HG02884 (cell line): ENCODE measurements at regions not wholly inside any gene's neighbourhood (a gene's known extent, or its start where the extent isn't known, plus 50 kb on each side); places are given as distances from the start of the nearest gene placed in this dataset.
"Not testable (repeated sequence)": the region's sequence is repeated elsewhere in the genome, so short reads cannot be mapped to it uniquely, and the experiment has no call there.

Experiments used
- ATAC-seq: cut with Tn5 transposase; IDR thresholded peaks from one replicate; pipeline ENCODE4 v1.9.1; 2021; ENCODE audit warnings: mild to moderate bottlenecking, moderate library complexity; ENCODE audit not compliant: unreplicated experiment

DNA sequence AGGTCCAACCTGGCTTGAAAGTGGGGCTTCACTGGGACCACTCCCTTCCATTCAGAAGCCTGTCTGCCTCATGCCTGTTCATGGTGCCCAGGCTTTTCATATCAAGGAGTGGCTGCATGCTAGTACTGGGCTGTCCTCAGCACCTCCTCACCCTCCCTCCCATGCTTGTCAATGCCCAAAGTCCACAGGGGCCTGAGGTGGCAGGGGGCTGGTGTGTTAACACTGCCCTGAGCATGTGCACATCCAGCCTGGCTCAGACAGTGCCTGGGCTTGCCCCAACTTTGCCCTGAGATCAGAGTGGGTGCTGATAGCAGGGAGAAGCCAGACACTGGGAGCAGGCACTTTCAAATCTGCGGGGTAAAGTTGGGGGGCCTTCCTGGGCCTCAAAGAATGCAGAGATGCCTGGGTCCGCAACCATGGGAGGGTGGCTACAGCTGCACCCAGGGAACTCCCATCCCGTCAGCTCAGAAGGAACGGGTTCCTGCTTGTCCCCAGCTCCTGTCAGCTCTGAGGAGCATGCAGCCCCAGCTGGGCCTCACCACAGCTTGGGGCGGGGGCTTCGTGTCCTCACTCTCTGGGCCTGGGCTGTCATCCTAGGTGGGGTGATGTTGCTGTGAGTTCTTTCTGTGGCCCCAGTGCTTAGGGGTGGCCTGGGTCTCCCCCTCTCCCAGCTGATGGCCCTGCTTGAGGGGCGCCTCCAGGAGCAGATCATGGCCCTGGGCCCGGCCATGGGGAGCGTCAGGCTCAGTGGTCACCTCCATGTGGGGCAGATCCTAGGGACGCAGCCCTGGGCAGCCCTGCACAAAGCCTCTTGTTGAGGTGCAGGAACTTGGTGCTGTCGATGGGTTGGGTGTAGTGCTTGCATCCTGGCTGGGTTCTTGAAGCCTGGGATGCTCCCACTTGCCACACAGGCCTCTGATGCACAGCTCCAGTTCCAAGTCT, 830.6 kb upstream of the SLITRK5 start:
- ATAC-seq: no peak

DNA sequence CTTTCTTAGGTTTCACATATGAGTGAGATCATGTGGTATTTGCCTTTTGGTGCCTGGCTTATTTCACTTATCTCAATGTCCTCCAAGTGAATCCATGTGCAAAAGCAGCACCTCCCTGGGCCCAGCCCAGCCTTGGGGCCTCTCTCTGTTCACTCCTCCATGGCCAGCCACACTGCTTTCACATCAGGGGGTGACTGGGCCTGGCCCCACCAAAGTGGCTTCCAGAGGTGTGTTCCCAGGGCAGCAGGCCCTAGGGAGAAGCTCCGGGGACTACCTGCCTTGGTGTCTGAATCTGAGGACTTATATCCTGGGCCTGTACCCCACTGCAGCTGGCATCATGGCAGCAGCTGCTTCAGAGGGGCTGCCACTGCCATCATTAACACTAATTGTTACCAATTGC, 829.9 kb upstream of the SLITRK5 start:
- ATAC-seq: no peak

DNA sequence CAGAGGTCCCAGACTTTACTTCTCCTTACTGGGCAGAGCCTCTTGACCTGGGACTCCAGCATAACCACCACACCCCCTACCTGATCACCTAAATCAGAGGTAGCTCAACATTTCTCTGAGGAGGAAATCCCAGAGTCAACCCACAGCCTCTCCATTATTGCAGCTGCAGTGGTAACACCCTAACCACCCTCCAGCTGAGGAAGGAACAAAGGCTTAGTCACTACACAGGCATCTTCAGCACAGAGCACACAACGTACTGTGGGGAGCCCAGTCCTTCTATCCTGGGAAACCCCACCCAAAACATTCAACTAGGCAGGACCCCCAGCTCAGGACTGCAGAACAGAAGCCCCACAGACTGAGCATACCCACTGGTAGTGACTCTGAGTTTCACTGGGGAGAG, 824.7 kb upstream of the SLITRK5 start:
- no peak for ATAC-seq

DNA sequence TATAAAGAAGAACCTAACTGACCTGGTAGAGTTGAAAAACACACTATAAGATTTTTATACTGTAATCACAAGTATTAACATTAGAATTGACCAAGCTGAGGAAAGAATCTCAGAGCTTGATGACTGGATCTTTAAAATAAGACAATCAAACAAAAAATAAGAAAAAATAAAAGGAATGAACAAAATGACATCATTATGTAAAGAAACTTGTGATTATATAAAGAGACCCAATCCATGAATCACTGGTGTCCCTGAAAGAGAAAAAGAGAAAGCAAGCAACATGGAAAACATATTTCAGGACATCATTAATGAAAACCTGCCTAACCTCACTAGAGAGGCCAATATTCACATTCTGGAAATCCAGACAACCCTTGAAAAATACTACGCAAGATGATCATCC, 822.5 kb upstream of the SLITRK5 start:
- ATAC-seq: no peak

DNA sequence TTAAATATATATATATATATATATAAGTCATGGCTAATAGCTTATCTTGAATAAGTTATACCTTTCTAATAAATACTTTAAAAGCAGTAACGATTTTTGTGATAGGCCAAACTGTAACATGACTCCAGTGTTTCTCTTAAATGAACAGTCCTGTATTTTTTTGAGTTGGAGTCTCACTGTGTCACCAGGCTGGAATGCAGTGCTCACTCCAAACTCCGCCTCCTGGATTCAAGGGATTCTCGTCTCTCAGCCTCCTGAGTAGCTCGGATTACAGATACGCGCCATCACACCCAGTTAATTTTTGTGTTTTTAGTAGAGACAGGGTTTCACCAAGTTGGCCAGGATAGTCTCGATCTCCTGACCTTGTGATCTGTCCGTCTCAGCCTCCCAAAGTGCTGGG, 814.2 kb upstream of the SLITRK5 start:
- no peak for ATAC-seq

DNA sequence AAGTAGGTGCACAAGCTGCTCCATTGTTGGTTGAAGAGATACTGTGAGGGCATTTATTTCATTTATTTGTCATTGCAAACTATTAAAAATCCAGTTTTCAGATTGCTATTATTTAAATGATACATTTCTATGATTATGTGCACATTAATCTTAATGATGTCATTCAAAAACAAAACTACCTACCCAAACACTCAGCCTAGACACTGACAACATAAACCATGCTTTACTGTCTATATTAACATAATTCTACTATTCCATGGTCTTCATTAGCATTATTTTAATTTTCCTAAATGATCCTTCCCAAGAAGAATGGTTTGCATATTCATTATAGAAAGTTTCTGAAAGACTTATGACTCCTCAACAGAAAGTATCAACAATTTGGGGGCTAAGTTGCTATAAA, 813.0 kb upstream of the SLITRK5 start:
- no peak for ATAC-seq

DNA sequence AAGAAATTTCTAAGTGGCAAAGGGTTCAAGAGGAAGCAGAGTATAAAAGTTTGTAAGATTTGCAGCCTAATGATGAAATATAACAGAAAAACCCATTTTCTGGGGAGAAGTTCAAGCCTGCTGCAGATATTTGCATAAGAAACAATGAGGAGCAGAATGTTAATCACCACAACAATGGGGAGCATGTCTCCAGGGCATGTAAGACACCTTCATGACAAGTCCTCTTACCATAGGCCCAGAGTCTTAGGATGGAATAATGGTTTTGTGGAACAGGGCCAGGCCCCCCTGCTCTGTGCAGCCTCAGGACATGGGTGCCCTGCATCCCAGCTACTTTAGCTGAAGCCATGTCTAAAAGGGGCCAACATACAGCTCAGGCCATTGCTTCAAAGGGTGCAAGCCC, 809.0 kb upstream of the SLITRK5 start:
- ATAC-seq: no peak

DNA sequence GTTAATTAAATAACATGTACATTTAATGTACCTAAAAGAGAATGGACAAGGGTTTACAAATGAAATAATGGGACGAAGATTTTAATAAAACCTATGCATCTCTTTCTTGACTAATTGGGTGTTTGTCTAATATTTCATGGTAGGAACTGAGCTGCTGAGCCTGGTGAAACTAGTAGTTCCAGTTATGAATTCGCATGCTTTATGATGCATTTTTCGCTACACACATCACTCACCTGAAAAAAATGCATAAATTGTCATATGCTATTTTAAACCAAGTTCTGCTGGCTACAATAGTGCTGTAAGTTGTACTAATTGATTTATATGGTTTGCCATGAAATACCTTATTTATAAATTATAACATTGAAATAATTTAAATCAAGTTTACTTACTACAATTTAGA, 806.8 kb upstream of the SLITRK5 start:
- ATAC-seq: no peak

DNA sequence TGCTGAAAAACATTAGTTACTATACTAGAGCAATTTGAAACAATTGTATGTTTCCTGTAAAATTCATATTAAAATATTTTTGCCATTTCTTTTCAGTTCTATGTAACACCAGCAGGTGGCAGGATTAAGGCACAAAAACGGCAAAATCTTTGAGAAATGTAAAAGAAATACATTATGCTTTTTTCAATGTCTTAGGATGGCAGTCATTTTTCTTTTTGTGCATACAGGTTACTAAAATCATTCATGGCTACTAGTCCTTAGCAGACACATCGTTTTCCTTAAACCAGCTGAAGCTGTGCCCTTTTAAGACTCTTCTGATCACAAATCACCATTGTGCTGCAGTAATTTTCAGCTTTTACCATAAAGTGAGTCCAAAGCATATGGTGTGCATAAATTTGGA, 800.7 kb upstream of the SLITRK5 start:
- no peak for ATAC-seq

DNA sequence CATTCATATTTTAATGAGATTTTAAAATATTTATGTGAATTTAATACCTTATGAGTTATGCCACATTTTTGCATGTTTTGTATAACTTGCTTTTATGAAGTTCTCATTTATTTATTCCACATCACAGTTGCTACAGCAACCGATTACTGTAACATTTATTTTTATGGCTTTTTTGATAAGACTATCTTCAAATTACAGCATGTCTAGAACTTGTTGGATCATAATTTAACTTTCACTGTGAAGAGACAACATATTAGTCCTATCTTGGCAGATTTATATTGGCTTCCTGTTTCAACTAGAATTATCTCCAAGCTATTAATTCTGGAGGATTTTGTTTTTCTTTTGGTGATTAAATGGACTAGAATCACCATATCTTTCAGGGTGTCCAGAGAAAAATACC, 793.7 kb upstream of the SLITRK5 start:
- no peak for ATAC-seq

DNA sequence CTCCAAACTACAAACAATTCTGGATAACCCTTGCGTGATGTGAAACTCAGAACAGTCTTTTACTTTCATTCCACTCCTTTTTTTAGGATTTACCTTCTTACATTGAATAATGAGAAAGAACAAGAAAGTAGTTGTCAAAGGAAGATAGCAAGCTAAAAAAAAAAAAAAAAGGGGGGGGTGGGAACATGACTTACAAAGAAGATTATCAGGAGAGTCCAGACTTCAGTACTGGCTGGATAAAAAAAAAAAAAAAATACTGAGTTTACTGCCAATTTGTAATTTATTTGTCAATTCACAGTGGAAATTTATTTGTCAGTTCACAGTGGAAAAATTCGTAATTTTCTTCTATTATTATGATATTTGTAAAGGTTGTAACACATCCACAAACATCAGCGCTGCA, 792.4 kb upstream of the SLITRK5 start:
- no peak for ATAC-seq

DNA sequence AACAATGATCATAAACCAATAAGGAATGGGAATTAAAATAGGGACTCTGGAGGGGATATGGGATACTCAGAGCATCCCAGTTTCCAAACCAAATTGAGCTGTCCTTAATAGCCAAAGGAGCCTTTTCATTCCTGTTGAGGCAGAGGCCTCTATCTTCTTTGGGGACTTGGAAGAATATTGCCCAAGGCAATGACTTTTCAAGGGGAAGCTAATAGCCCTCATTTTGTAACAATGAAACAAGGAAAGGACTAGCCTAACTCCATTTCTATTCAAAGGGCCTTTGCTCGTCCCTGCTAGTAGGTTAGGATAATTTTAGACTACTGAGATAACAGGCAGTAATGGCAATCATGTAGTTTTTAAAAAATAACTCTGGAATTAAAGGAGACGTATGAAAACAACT, 789.8 kb upstream of the SLITRK5 start:
- no peak for ATAC-seq

DNA sequence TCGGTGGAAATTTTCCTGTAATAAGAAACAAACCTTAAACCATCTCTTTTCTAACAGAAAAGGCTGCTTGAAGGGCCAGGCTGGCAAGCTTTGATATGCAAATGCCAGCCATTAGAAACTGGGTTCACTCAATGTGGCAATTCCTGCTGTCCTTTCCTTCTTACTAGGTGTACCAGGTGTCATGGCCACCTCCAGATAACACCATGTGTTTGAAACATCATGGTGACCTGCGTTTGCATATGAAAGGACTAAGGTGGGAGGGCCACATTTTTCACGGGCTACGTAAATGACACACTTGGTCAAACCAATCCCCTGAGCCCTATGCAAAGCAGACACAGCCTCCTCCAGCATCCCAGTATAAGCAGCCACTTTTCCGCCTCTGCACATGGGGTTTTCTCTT, 789.1 kb upstream of the SLITRK5 start:
- ATAC-seq: no peak

DNA sequence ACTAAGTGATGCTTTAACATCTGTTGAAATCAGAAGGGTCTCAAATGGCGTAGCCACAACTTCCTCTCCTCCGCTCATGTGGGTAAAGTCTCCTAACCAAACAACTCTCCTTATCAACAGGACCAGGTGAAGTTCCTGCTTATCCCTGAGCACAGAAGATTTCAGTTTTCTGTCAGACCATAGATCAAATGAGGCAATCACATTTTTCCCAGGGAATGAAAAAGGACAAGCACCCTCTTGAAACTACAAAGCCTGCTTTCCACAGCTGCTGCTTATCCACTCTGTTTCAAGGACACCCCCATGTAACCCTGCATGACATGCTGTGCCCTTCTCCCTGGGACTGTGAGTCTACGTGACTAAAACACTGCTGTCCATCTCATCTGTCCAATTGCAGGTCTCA, 788.3 kb upstream of the SLITRK5 start:
- ATAC-seq: no peak

DNA sequence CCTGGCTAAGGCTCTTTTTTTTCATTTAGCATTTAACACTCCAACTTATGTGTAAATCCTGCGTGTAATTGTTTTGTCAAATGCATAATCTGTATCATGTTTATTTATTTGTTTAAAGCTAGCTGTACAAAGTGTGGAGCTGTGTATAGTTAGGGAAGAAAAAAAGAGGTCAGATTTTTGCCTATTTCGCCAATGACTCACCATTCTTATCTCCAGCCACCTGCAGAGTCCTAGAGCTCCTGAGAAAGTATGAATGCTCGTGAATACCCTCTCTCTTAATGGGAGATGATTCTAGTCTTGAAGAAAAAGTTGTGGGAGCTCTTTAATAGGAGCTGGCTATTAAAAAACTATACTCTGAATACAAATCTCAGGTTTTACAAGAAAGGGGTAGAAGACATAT, 778.8 kb upstream of the SLITRK5 start:
- ATAC-seq: no peak

DNA sequence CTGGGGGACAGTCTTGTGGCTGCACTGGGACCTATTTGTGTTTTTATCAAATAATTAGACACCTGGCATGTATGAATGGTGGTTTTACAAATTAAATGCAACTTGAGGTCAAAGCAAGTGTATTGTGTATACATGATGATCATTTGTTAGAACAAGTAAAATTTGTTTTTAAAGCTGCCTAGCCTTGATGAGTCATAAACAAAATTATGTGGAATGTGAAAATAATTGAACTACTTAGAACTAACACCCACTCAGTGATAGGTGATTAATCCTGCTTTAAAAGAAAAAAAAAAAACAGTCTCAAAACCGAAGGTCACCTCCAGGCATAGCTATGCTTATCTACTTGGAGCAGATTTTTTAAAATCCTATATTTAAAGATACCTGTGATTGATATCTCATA, 770.3 kb upstream of the SLITRK5 start:
- no peak for ATAC-seq

DNA sequence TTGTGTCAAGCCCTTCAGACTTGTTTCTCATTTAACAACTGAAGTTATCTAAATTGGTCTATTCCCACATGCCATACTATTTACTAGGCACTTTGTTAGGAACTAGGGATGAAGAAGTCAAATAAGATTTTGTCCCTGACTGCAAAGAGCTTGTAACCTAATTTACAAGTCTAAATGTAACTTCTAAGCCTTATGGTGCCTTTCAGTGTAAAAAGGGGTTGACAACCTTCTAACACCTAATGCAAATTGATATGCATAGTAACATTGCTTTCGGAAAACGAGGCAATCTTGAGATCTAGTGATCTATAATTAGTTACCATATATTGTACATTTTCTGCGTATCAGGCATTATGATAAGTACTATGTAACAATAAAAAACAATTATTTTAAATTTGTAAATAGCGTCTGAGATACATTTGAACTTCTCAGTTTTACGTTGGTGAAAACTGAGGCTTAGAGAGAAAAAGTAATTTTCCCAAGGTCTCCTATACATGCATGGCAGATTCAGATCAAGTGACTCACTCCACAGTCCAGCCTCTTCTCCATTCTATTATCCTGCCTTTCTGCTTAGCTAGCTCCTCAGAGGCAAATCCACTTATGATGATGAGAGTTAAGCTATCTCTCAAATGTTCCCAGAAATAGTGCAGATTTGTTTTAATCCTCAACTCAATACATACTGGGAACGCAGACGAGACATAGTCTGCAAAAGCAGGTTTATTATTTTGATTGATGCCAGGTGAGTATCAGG, 764.9 kb upstream of the SLITRK5 start:
- ATAC-seq: no peak

DNA sequence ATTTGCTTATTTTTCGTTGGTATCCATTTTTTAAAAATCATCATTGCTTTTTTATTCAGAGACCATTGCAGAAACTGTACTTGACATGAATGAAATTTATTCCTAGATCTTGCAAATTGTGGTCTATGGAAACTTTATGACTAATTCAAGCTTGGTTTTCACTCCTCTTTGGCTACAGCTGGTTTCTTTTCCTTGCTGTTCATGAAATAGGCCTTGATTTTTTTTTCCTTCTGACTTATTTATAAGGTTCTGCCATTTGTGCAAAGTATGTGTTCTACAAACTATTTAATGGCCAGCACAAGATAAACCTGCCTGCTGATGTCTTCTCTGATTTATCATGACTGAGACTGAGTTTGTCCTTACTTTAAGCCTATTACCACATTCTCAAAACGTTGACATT, 764.0 kb upstream of the SLITRK5 start:
- no peak for ATAC-seq

DNA sequence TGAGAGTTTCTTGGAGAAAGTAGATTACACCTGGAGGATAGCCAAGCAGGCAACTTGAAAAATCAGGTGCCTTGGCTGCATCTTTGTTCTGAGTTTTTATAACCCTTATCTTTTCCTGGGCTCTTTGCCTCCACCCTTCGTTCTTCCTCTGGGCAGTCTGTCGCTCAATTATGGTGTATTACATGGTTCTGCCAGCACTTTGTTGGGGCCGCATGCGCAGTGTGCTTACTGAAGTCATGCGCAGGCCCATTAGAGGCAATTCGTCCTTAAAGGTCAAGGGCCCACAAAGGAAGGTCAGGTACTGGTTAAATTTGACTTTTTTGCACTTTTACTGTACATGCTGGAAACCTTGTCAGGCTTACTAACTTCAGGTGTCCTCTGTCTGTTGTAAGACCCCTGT, 761.9 kb upstream of the SLITRK5 start:
- no peak for ATAC-seq

DNA sequence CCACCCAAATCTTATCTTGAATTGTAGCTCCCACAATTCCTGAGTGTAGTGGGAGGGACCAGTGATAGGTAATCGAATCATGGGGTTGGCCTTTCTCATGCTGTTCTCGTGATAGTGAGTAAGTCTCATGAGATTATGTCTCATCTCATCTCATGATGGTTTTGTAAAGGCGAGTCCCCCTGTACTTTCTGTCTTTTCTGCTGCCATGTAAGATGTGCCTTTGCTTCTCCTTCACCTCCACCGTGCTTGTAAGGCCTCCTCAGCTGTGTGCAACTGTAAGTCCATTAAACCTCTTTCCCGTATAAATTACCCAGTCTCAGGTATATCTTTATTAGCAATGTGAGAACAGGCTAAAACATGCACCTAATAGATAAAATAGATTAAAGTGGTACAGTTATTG, 756.4 kb upstream of the SLITRK5 start:
- ATAC-seq: no peak

DNA sequence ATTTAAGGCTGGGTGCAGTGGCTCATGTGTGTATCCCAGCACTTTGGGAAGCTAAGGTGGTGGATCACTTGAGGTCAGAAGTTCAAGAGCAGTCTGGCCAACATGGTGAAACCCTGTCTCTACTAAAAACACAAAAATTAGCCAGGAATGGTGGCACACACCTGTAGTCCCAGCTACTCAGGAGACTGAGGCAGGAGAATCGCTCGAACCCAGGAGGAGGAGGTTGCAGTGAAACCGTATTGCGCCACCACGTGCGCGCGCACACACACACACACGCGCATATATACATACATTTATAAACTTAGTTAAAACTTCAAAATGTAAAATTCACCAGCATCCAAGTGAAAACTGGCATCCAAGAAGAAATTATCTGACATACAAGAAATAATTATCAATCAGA, 753.7 kb upstream of the SLITRK5 start:
- not testable (repeated sequence) for ATAC-seq

DNA sequence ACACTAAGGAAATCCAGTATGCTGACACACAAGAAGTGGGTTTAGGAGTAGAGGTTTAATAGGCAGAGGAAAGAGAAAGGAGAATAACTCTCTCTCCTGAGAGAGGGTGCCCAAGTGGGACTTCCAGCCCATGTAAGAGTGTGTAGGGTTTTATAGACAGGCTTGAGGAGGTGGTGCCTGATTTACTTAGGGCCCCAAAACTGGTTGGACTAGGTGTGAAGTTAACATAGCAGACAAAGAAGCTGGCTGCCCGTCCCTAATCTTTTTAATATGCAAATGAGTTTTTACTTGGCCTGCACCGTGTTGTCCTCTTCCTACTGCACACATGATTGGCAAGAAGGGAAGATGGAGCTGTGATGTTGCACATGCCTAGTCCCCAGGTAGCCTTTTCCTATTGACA, 752.5 kb upstream of the SLITRK5 start:
- no peak for ATAC-seq
